Activated CD8-positive, alpha-beta T cell treated with anti-CD3 and anti-CD28 coated beads for 36 hours (primary cell): ENCODE measurements at regions not wholly inside any gene's neighbourhood (a gene's known extent, or its start where the extent isn't known, plus 50 kb on each side); places are given as distances from the start of the nearest gene placed in this dataset.

Experiments
- ATAC-seq: fragments of 200-7000 bp; cut with Tn5 transposase; one replicate; pipeline ENCODE4 v1.10.0; 2021; ENCODE audit warnings: mild to moderate bottlenecking, moderate library complexity
- CTCF ChIA-PET: fragments of 350-600 bp; sonication (Branson Sonifier 250); formaldehyde crosslinking; loops from one replicate; lab custom pipeline; 2021; ENCODE audit warnings: antibody characterized with exemption; lab: Charles Lee
- POLR2A ChIA-PET: fragments of 350-600 bp; sonication (Branson Sonifier 250); formaldehyde crosslinking; loops from one replicate; lab custom pipeline; 2021; ENCODE audit warnings: antibody characterized with exemption; lab: Charles Lee
- DNase-seq: peaks from one replicate; pipeline ENCODE4 v3.0.0-alpha.2; 2020
- H3K27ac Mint-ChIP-seq: one replicate; pipeline ENCODE4 v1.8.0; 2021; ENCODE audit warnings: mild to moderate bottlenecking, mixed read lengths
- H3K27me3 Mint-ChIP-seq: one replicate; pipeline ENCODE4 v1.8.0; 2021; ENCODE audit warnings: mixed read lengths
- H3K36me3 Mint-ChIP-seq: one replicate; pipeline ENCODE4 v1.8.0; 2021; ENCODE audit warnings: low read depth, mixed read lengths
- H3K4me1 Mint-ChIP-seq: one replicate; pipeline ENCODE4 v1.8.0; 2021; ENCODE audit warnings: low read depth, mixed read lengths
- H3K4me3 Mint-ChIP-seq: one replicate; pipeline ENCODE4 v1.8.0; 2021; ENCODE audit warnings: mild to moderate bottlenecking, moderate library complexity, mixed read lengths
- H3K9me3 Mint-ChIP-seq: one replicate; pipeline ENCODE4 v1.8.0; 2021; ENCODE audit warnings: mixed read lengths
- CTCF ChIP-seq: fragments of 200-600 bp; IDR thresholded peaks from one replicate; pipeline ENCODE4 v1.8.0; 2022; ENCODE audit warnings: antibody characterized with exemption, mild to moderate bottlenecking
- intact Hi-C: fragments of 100-400 bp; cut with micrococcal nuclease; formaldehyde crosslinking; loops from one replicate; pipeline ENCODE4 v1.10.0; 2022

GRCh38 chr5:74510476-74511075 lies 130.0 kb downstream of the ENC1 start:
- Mint-ChIP-seq H3K4me3 (no peak overlapping the region), H3K27ac (no peak overlapping the region), H3K9me3 (no peaks in the 10 kb centered on the region), H3K36me3 (no peaks in the 10 kb centered on the region), H3K27me3 (no peaks in the 10 kb centered on the region), H3K4me1 (no peaks in the 10 kb centered on the region)
- DNase-seq (no peak), ATAC-seq (no peak)
- no peak for TF ChIP-seq CTCF
- ChIA-PET CTCF (interaction anchor here (0.9 kb wide), 1 partner anchor 17 kb away, joined by 3 read pairs; no protein-coding TSS in a partner anchor), POLR2A (no interaction called here)
- intact Hi-C loops = no loop called here

- Mint-ChIP-seq H3K4me3 (no peak overlapping the region), H3K4me1 (no peaks in the 10 kb centered on the region), H3K27ac (no peak overlapping the region), H3K9me3 (no peaks in the 10 kb centered on the region), H3K36me3 (no peaks in the 10 kb centered on the region), H3K27me3 (no peaks in the 10 kb centered on the region)
- ATAC-seq = no peak
- intact Hi-C loops = no loop called here
- ChIA-PET POLR2A (interaction anchor here (1.2 kb wide), 1 partner anchor 14 kb away, joined by 4 read pairs; no protein-coding TSS in a partner anchor), CTCF (no interaction called here)
- TF ChIP-seq CTCF = no peak
- DNase-seq = no peak
Measured at GRCh38 chr5:74507370-74508005, 133.0 kb downstream of the ENC1 start.

- intact Hi-C loops = no loop called here
- no peak for ATAC-seq
- Mint-ChIP-seq H3K4me3 (no peak overlapping the region), H3K4me1 (no peaks in the 10 kb centered on the region), H3K9me3 (no peaks in the 10 kb centered on the region), H3K36me3 (no peaks in the 10 kb centered on the region), H3K27me3 (no peaks in the 10 kb centered on the region), H3K27ac (no peak overlapping the region)
- TF ChIP-seq CTCF = no peak
- ChIA-PET POLR2A (interaction anchor here (1.0 kb wide), 1 partner anchor 10 kb away, joined by 3 read pairs; no protein-coding TSS in a partner anchor), CTCF (interaction anchor here (1.2 to 1.7 kb wide), 2 partner anchors 14 to 65 kb away, joined by 3 to 4 read pairs; no protein-coding TSS in a partner anchor)
- no peak for DNase-seq
Measured at GRCh38 chr5:74506119-74506518, 134.4 kb downstream of the ENC1 start.

- DNase-seq (no peak), ATAC-seq (no peak)
- Mint-ChIP-seq H3K27ac (no peak overlapping the region), H3K4me1 (no peaks in the 10 kb centered on the region), H3K36me3 (no peaks in the 10 kb centered on the region), H3K9me3 (no peaks in the 10 kb centered on the region), H3K27me3 (no peaks in the 10 kb centered on the region), H3K4me3 (no peak overlapping the region)
- TF ChIP-seq CTCF = no peak
- ChIA-PET CTCF (no interaction called here), POLR2A (no interaction called here)
- intact Hi-C loops = no loop called here
Measured at GRCh38 chr5:74504463-74504862, 136.1 kb downstream of the ENC1 start.

GRCh38 chr5:74502479-74502950 lies 138.0 kb downstream of the ENC1 start:
- TF ChIP-seq CTCF = no peak
- H3K27ac Mint-ChIP-seq = no peak overlapping the region
- H3K9me3 Mint-ChIP-seq = no peaks in the 10 kb centered on the region
- DNase-seq = no peak
- H3K4me1 Mint-ChIP-seq = no peaks in the 10 kb centered on the region
- no peaks in the 10 kb centered on the region for H3K36me3 Mint-ChIP-seq
- ATAC-seq = no peak
- H3K27me3 Mint-ChIP-seq = no peaks in the 10 kb centered on the region
- no peak overlapping the region for H3K4me3 Mint-ChIP-seq
- CTCF ChIA-PET = no interaction called here
- POLR2A ChIA-PET = interaction anchor here (0.7 kb wide), 1 partner anchor 286 kb away, joined by 5 read pairs; no protein-coding TSS in a partner anchor
- intact Hi-C loops = no loop called here
